ENCODE measurements at regions not wholly inside any gene's neighbourhood (a gene's known extent, or its start where the extent isn't known, plus 50 kb on each side); places are given as distances from the start of the nearest gene placed in this dataset.
"Not testable (repeated sequence)": the region's sequence is repeated elsewhere in the genome, so short reads cannot be mapped to it uniquely, and the experiment has no call there.

- H3K27ac ChIP-seq; H3K4me1 ChIP-seq; H3K9me3 ChIP-seq; DNase-seq; H3K27me3 ChIP-seq (replicated peaks in 1 of 7); H3K36me3 ChIP-seq; H3K4me3 ChIP-seq; intact Hi-C loops (cut with DNase I; ENCODE audit: low total_unique reads): not testable (repeated sequence)
- WGBS, 5 donors = no CpG with 5 or more reads among the region's 3 CpGs
Observed at GRCh38 chr15:22134941-22135566, 54.7 kb downstream of the OR4M2 start.

DNA sequence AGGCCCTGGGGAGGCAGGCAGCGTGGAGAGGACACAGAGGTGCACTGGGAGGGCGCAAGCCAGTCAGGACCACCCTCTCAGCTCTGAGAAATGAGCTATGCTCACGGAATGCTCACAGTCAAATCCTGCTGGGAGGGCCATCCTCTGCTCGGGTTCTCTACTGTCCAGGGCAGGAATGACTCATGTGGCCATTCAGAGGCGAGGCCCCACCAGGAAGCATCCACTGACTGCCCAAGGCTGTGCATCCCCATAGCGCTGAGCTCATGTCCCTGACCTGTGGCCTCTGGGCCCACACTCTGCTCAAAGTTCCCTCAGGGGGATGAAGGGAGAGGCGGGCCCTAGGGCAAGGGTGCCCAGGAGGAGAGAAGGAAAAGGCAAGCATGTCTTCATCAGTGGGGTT lies 57.2 kb downstream of the OR4M2 start:
- H3K36me3 ChIP-seq; H3K4me3 ChIP-seq; DNase-seq; H3K27ac ChIP-seq; intact Hi-C loops (cut with DNase I; ENCODE audit: low total_unique reads); H3K27me3 ChIP-seq (replicated peaks in 1 of 7); H3K9me3 ChIP-seq; H3K4me1 ChIP-seq: not testable (repeated sequence)
- WGBS, 5 donors = no CpG with 5 or more reads among the region's 7 CpGs

DNA sequence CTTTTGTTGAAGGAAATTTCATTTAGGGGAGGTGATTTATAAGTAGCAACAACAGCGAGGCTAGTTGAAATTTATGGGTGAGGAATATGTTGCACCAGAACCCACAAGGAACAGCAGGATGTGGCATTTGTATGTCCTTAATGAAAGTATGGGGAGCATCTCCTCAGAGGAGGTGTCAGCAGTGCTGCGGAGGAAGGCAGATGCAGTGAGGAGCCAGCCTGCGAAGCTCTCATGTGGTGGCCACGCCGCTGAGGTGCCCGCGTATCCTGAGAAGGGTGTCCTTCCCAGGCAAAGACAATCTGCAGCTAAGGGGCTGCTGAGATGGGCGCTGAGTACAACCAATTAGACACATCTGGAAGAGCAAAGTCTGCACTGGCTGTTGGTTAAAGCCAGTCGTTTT lies 60.8 kb downstream of the OR4M2 start:
- WGBS, 5 donors = no CpG with 5 or more reads among the region's 9 CpGs

GRCh38 chr15:22148109-22148508 lies 67.8 kb downstream of the OR4M2 start:
- H3K9me3 ChIP-seq; DNase-seq; H3K4me3 ChIP-seq; intact Hi-C loops (cut with DNase I; ENCODE audit: low total_unique reads); H3K4me1 ChIP-seq; H3K36me3 ChIP-seq; H3K27ac ChIP-seq; H3K27me3 ChIP-seq (replicated peaks in 1 of 7): not testable (repeated sequence)
- no CpG with 5 or more reads among the region's 7 CpGs for WGBS, 5 donors

More for the DNA sequence above, 60.8 kb downstream of the OR4M2 start:
- intact Hi-C loops (cut with DNase I; ENCODE audit: low total_unique reads); DNase-seq; H3K27me3 ChIP-seq (replicated peaks in 1 of 7); H3K27ac ChIP-seq; H3K4me3 ChIP-seq; H3K4me1 ChIP-seq; H3K9me3 ChIP-seq; H3K36me3 ChIP-seq: not testable (repeated sequence)

DNA sequence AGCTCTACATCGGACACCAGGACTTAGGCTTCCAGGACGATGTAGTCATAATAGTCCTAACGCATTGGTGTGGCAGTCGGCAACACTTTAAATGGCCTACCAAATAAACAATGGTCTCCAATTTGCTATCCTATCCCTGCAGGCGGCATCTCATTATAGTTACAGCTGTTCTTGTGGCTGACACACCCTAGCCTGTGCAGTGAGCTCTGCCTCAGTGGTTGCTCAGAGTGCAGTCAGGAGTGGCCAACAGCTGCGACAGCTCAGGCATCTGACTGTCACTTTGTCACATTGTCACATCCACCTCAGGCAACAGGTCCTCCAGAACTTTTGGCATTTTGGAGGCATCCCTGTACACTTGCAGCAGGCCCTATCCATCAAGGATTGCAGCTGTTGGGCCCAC lies 77.9 kb downstream of the OR4M2 start:
- H3K4me3 ChIP-seq; intact Hi-C loops (cut with DNase I; ENCODE audit: low total_unique reads); H3K9me3 ChIP-seq; DNase-seq; H3K27ac ChIP-seq; H3K36me3 ChIP-seq; H3K4me1 ChIP-seq; H3K27me3 ChIP-seq (replicated peaks in 1 of 7): not testable (repeated sequence)
- WGBS, 5 donors = no CpG with 5 or more reads among the region's 6 CpGs

DNA sequence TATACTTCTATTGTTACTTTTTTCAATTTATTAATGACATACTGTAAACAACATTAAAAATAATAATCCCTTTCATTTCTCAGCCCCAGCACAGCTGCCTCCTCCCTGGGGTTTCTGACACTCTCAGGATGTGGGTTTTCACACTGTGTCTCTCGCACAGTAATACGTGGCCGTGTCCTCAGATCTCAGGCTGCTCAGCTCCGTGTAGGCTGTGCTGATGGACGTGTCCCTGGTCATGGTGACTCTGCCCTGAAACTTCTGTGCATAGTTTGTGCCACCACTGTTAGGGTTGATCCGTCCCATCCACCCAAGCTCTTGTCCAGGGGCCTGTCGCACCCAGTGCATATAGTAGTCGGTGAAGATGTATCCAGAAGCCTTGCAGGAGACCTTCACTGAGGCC lies 80.0 kb downstream of the OR4M2 start:
- intact Hi-C loops (cut with DNase I; ENCODE audit: low total_unique reads); H3K36me3 ChIP-seq; H3K27ac ChIP-seq; DNase-seq; H3K4me3 ChIP-seq; H3K9me3 ChIP-seq; H3K27me3 ChIP-seq (replicated peaks in 1 of 7); H3K4me1 ChIP-seq: not testable (repeated sequence)
- no CpG with 5 or more reads among the region's 8 CpGs for WGBS, 5 donors

- H3K9me3 ChIP-seq; DNase-seq; H3K27me3 ChIP-seq (replicated peaks in 1 of 7); H3K4me3 ChIP-seq; H3K36me3 ChIP-seq; H3K4me1 ChIP-seq; intact Hi-C loops (cut with DNase I; ENCODE audit: low total_unique reads); H3K27ac ChIP-seq: not testable (repeated sequence)
- no CpG with 5 or more reads among the region's 2 CpGs for WGBS, 5 donors
Observed at GRCh38 chr15:22160741-22161140, 80.4 kb downstream of the OR4M2 start.

- WGBS, 5 donors = no CpG with 5 or more reads among the region's 4 CpGs
- DNase-seq; H3K4me1 ChIP-seq; H3K4me3 ChIP-seq; H3K27me3 ChIP-seq (replicated peaks in 1 of 7); H3K27ac ChIP-seq; H3K36me3 ChIP-seq; intact Hi-C loops (cut with DNase I; ENCODE audit: low total_unique reads); H3K9me3 ChIP-seq: not testable (repeated sequence)
Observed at GRCh38 chr15:22161398-22161797, 81.1 kb downstream of the OR4M2 start.

DNA sequence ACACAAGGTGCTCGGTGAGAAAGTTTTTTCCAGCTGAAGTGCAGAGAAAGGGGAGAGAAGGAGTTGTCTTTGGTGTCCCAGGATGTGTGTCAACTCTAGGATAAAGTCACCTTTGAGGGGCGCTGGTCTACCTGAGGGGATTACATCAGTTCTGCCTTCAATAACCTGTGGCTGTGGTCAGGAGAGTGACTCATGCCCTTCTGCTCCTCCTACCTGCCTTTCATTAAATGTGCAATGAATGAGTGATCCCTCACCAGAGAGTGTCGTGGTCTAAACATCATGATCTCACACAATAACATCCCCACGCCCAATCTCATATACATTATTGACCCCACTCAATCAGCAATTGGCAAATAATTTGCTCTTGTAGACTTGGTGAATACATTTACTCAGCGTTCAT lies 83.4 kb downstream of the OR4M2 start:
- H3K9me3 ChIP-seq; H3K4me1 ChIP-seq; H3K27me3 ChIP-seq (replicated peaks in 1 of 7); H3K36me3 ChIP-seq; intact Hi-C loops (cut with DNase I; ENCODE audit: low total_unique reads); H3K4me3 ChIP-seq; DNase-seq; H3K27ac ChIP-seq: not testable (repeated sequence)
- WGBS, 5 donors = no CpG with 5 or more reads among the region's 5 CpGs

DNA sequence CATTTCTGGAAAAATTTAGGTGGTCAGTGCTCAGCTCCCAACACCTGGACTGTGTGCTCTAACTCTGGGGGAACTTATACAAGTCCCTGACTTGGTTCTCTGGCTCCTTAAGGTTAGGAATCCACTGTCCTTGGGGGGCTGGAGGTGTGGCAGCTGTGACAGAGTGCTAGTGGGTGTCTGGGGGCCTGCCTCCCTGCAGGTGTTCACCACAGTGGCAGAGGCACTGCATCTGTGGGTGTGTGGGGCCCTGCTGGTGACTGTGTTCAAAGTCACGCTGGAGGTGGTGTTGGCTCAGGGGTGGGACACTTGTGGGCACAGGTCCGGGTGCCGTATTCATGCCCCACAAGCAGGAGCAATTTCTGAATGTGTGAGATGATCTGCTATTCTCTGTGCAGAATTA lies 87.2 kb downstream of the OR4M2 start:
- H3K4me1 ChIP-seq; intact Hi-C loops (cut with DNase I; ENCODE audit: low total_unique reads); DNase-seq; H3K4me3 ChIP-seq; H3K9me3 ChIP-seq; H3K27me3 ChIP-seq (replicated peaks in 1 of 7); H3K36me3 ChIP-seq; H3K27ac ChIP-seq: not testable (repeated sequence)
- WGBS, 5 donors = no CpG with 5 or more reads among the region's 3 CpGs

DNA sequence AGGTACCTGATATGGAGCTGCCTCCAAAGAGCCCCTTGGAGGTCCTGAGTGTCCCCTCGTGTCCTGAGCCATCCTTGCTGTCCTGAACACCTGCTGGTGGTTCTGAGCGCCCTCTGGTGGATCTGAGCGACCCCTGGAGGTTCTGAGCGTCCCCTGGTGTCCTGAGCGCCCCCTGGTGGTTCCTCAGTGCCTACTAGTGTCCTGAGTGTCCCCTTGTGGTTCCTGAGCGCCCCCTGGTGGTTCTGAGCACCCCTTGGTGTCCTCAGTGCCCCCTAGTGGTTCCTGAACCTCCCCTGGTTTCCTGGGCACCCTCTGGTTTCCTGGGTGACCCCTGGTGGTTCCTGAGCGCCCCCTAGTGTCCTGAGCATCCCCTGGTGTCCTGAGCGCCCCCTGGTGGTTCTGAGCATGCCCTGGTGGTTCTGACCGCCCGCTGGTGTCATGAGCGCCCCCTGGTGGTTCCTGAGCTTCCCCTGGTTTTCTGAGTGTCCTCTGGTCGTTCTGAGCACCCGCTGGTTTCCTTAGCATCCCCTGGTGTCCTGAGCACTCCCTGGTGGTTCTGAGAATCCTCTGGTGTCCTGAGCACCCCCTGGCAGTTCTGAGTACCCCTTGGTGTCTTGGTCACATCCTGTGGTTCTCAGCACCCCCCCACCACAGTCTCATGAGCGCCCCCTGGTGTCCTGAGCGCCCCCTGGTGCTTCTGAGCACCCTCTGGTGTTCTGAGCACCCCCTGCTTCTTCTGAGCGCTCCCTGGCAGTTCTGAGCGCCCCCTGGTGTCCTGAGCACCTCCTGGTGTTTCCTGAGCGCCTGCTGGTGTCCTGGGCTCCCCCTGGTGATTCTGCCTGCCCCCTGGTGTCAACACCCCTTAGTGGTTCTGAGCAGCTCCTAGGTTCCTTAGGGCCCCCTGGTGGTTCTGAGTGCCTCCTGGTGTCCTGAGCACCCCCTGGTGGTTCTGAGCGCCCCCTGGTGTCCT lies 93.0 kb downstream of the OR4M2 start:
- intact Hi-C loops (cut with DNase I; ENCODE audit: low total_unique reads); H3K27ac ChIP-seq; DNase-seq; H3K4me3 ChIP-seq; H3K27me3 ChIP-seq (replicated peaks in 1 of 7); H3K9me3 ChIP-seq; H3K4me1 ChIP-seq; H3K36me3 ChIP-seq: not testable (repeated sequence)
- no CpG with 5 or more reads among the region's 19 CpGs for WGBS, 5 donors

Data from spleen (tissue), 11 donors.